NCI-H128 (cell line): ENCODE measurements at regions not wholly inside any gene's neighbourhood (a gene's known extent, or its start where the extent isn't known, plus 50 kb on each side); places are given as distances from the start of the nearest gene placed in this dataset.
"Not testable (repeated sequence)": the region's sequence is repeated elsewhere in the genome, so short reads cannot be mapped to it uniquely, and the experiment has no call there.

ENCODE experiments used
- DNase-seq: peaks from one replicate; lab custom pipeline; 2025; ENCODE audit not compliant: unreplicated experiment; lab: John Stamatoyannopoulos, UW

DNA sequence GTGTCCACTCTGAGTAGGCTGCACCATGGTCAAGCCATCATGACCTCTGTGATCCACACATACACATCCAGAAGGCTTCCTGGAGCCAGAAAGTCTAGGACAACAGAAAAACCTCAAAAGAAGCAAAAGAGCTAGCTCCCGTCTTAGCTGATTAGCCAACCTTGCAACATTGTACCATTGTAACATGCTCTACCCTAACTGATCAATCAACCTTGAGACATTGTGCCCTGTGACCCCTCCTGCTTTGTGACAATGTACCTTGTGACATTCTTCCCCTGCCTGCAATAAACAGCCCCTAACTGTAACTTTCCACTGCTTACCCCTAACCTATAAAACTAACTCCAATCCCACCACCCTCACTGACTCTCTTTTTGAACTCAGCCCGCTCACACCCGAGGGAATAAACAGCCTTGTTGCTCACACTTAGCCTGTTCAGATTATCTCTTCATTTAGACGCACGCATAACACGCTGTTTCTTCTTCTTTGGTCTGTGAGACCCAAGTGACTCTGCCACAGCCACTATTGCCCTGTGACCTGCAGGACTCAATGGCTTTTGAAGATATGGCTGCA, 1104.6 kb downstream of the OTOL1 start:
- DNase-seq = no peak

DNA sequence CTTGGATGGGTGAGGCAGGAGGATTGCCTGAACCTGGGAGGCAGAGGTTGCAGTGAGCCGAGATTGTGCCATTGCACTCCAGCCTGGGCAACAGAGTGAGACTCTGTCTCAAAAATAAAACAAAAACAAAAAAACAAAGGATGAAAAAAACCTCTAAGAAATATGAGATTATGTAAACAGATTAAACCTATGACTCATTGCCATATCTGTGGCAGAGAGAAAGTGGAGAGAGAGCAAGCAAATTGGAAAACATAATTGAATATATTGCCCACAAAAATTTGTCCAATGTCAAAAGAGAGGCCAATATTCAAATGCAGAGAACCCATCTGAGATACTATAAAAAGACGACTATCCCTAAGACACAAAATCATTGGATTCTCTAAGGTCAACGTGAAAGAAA, 1106.0 kb downstream of the OTOL1 start:
- no peak for DNase-seq

DNA sequence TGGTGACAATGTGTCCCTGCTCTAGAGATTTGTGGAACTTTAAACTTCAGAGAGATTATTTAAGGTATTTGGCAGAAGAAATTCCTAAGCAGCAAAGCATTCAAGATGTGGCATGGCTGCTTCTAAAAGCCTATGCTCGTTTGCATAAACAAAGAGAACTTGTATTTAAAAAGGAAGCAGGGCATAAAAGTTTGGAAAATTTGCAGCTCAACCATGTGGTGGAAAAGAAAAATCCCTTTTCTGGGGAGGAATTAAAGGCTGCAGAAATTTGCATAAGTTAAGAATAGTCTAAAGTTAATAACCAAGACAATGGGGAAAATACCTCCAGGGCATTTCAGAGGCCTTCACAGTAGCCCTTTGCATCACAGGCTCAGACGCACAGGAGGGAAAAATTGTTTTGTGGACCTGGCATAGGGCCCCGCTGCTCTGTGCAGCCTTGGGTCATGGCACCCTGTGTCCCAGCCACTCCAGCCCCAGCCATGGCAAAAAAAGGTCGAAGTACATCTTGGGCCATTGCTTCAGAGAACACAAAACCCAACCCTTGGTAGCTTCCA, 1109.1 kb downstream of the OTOL1 start:
- no peak for DNase-seq

DNA sequence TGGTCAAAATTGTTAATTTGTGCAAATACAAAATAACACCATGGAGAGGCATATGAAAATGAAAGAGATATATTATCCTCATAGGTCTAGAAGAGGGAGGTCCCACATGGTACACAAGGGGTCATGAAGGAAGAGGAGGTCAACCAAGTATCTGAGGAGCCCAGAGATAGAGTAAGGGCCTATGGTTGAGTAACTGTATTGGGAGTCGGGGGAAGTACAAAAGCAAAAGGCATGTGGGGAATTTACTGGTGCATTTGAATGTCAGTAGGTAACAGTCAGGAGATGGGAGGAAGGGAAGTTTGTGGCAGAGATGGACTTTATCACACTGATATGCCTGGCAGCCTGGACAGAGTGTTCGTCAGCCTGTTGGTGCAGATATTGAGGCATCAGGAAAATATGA, 1113.7 kb downstream of the OTOL1 start:
- no peak for DNase-seq

DNA sequence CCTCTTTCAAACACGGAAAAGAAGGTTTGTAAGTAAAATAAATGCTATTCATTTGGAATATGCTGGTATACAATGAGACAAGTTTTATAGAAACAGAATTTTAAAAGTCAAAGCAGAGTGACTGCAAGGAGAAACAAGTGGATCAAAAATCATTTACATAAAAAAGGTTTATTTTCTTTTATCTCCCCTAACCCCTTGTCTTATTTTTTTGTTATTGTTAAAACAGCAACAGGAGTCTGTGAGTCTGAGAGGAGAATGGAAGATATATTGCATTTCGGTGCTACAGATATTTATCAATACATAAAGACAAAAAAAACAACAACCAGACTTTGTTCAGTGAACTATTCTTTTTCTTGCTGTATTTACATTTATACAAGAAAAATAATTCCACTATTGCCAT, 1116.4 kb downstream of the OTOL1 start:
- DNase-seq = no peak

DNA sequence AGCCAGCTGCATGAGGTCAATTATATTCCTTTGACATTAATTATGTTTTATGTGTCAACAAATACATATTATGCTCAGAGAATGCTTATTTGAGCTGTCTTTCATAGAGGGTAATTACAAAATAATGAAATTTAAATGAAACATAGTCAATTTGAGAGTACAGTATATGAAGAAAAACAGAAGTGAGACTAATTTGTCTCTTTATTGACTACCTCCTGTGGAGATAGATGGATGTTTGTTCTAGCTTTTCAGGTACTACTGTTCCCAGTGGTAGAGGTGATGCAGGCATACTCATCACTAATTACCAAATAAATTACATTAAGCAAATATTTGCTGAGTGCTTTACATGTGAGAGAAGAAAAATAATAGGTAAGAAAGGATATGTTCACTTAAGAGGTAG, 1129.6 kb downstream of the OTOL1 start:
- DNase-seq = no peak

DNA sequence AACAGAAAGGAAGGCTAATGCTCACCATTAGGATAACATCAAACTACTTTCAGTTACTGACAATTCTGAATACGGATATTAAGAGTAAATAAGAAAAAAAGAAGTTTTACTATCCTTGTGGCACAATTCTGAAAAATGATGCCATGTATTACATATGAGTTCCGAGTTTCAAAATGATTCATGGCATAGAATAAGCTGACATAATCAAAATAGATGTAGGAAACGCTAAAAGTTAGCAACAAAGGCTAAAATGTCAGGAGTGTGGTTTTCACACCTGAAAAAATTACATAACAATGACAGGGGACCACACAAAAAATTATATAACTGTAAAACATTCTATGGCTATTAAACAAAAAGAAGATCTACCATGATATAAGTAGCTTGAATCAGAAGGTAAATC, 1131.9 kb downstream of the OTOL1 start:
- DNase-seq = no peak

DNA sequence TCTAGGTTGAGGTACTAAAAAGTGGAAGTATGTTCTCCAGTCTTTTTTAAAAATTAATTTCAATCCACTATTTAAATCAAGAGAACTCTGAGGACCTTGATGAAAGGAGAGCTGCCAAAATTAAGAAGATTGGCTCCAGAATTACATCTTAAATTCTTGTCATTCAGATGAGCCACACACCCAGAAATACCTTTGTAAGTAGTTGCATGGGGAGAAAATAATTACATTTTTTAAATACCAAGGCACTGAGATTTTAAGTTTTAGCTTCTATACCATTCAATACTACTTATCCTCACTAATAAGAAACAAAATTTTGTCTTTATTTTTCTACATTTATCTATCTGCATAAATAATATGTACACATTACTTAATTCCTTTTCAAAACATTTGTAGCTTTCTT, 1132.8 kb downstream of the OTOL1 start:
- DNase-seq = no peak

DNA sequence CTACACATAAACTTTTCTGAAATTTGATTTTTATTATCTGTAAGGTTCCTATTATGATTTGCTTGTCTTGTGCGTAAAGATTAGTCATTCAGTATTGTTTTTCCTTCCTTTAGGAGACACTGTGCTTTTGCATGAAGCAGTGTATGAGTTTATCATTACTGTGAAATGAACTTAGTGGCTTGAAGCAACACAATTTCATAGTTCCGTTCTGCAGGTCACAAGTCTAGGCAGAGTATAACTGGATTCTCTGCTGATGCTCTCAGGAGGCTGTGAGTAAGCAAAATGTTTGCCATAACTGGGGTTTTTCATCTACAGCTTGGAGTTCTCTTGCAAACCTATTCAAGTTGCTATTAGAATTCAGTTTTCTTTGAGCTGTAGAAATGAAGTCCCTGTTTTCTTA, 1136.1 kb downstream of the OTOL1 start:
- DNase-seq = no peak

DNA sequence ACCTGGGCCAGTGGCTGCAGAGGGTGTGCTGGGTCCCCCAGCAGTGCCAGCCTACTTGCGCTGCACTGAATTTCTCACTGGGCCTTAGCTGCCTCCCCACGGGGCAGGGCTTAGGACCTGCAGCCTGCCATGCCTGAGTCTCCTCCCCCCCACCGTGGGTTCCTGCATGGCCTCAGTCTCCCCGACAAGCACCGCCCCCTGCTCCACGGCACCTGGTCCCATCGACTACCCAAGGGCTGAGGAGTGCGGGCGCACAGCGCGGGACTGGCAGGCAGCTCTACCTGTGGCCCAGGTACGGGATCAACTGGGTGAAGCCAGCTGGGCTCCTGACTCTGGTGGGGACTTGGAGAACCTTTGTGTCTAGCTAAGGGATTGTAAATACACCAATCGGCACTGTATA, 1143.6 kb downstream of the OTOL1 start:
- not testable (repeated sequence) for DNase-seq

DNA sequence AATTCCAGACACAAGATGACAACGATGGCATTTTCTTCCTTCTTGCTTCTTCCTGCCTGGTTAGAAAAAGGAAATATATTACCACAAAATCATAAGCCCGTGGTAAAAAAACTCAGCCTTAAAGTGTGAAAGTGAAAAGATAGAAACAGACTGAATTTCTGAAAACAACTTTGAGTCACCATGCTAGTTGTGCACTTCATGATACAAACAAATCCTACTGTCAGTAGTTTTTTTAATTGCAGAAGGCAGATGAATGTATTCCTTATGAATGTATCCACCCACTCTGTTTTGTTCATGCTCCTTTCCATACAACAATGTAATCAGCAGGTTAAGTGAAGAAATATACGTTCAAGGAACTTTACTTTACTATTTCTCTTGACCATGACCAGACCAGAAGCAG, 1144.7 kb downstream of the OTOL1 start:
- no peak for DNase-seq

DNA sequence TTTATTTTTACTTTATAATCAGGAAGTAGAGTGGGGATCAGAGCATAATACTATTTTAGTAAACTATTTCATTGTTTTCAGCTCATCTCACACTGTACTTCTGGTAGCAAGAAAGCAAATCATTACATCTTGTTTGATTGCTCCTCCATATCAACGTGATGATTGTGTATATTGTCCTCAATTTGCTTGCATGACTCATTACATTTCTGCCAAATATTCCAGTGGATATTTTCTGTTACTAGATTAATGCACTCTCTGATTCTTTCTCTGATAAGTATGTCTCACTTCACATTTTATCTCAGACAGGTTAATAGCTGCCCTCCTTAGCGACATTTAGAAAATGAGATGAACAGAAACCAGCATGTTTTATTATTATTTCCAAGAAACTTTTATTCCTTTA, 1145.3 kb downstream of the OTOL1 start:
- no peak for DNase-seq

DNA sequence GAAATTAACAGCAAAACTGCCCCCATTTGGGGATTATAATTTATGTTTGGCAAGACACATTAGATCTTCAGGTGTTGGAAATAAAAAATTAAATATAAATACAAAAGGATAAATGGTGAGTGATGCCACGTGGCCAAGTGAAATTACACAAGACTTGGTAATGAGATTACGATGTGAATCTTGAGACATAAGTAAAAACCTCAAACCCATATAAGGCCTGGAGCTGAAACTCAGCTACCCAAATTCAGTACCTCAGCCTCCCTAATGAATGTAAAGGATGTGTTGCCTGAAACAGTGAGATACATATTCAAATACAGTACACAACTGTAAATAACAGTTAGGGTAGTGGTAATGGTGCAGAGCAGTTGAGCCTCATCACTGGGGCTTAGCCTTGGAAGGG, 1146.6 kb downstream of the OTOL1 start:
- DNase-seq = no peak

DNA sequence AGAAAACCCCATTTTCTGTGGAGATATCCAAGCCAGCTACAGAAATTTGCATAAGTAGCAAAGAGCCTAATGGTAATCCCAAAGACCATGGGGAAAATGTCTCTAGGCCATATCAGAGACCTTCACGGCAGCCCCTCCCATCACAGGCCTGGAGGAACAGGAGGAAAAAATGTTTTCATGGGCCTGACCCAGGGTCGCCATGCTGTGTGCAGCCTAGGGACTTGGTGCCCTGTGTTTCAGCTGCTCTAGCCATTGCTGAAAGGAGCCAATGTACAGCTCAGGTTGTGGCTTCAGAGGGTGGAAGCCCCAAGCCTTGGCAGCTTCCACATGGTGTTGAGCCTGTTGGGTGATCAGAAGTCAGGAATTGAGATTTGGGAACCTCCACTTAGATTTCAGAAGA, 1150.7 kb downstream of the OTOL1 start:
- no peak for DNase-seq

DNA sequence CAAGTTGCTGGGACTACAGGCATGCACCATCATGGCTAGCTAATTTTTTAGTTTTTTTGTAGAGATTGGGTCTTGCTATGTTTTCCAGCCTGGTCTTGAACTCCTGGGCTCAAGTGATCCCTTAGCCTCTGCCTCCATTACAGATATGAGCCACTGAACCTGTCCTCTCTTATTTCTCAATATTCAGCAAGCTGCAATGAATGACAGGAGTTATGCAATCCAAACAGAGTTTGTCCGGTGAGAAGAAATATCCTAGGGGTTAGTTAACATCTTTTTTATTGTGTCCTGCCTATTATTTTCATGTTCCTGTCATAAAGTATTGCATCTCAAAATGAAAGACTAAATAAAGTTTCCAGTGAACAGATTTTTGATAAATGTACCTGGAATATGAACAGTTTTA, 1161.4 kb downstream of the OTOL1 start:
- DNase-seq = no peak

DNA sequence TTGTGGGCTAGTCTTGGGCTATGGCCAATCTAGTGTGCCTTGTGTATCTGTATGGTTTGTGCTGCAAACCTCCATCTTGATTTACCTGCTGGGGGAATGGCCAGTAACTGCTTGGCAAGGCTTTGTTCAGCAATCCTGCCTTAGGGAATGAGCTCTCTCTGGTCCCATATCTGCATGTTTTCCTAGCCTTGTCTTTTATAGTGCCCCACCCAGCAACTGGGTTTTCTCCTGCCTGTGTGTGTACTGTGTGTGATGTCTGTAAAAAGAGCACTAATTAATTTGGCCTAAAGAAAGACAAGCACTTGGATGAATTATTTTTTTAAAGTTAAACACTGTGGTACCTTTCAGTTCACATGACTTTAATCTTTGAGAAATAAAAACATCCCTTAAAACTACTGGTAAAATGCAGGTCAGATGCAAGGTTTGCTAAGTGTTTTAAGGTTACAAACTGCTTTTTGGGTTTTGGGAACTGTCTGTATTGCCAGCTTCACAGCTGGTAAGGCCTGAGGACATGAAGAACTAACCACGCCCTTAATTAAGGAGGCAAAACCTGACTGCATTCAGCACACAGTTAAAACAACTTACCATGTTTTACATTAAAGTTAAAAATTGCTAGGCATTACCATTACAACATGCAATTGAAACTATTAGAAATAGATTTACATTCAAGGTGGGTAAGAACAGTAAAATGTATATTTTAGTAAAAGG, 1169.2 kb downstream of the OTOL1 start:
- no peak for DNase-seq

DNA sequence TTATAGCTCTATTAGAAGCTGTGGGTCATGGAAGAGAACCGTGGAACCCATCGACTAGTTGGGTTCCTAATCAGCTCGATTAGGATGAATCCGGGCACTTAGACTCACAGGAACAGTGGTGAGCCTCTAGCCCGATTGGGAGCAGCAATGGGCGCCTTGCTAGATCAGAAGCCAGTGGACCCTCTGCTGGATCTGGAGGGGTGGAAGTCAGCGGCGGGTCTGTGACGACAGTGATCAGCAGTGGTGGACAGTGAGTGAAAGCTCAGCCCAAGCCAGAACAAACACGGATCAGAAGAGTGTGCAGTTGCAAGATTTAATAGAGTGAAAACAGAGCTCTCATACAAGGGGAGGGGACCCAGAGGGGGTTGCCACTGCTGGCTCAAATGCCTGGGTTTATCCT, 1170.2 kb downstream of the OTOL1 start:
- DNase-seq = no peak

DNA sequence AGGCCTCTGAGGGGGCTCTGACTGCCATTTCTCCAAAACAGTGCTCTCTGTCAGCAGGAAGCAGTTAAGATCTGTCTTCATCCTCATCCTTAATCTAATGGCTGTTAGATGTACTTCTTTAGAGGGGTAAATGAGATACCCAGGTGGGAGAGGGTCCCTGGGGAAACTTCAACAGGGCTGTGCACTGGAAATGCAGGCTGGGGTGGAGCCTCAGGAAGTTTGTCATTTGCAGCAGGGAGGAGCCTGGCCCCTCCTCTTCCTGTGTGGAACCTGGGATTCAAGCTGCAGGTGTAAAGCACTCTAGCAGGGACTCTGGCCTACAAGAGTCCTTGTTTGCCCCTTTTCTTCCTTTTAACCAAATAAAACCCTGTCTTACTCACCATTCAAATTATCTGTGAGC, 1173.6 kb downstream of the OTOL1 start:
- no peak for DNase-seq

DNA sequence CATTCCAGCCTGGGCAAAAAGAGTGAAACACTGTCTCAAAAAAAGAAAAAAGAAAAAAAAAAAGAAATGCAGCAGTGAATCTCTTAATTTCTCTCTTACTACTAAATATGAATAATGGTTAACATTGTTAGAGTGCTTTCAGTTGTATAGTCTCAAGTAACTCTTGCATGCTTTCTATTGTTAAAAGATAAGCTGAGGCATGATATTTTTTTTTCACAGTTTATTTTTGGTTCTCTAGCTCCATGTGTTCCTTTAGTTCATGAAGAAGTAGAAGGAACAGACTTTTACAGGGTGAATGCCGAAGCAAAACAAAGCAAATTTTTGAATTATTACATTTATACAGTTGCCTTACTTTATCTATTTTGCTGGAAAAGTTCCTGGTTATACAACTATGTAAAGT, 1180.9 kb downstream of the OTOL1 start:
- DNase-seq = no peak

DNA sequence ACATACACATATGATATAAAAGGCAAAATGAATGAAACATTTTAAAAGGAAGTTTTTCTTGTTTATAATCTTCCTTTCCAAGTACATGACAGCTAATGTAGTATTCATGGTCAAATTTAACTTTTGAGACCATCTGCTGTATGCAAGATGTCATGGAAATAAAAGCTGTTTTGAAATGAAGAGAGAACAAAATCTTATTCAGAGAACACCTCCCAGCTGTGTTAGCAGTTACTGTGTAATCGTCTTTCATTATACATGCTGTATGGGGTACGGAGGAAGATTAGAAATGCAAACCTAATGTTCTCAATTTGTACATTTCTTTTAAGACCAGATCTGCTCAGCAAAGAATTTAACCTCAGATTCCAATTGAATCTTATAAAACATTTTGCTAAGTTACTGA, 1182.3 kb downstream of the OTOL1 start:
- no peak for DNase-seq

DNA sequence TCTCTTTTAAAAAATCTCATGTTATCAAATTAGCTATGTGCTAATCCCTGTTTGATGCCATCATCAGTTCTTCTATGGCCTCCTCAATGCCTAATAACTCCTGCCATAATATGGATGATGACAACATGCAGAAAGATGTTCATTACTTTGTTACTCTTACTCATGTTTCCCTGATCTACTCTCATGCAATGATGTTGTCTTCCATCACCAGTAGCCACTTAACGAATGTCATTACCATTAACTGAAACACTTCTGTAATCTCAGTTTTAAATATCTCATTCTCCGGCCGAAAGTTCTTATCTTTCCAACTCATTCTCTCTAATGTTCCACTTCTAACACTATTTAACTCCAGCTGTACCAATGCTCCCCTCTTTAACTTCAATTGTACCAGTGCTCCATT, 1187.7 kb downstream of the OTOL1 start:
- DNase-seq = no peak

DNA sequence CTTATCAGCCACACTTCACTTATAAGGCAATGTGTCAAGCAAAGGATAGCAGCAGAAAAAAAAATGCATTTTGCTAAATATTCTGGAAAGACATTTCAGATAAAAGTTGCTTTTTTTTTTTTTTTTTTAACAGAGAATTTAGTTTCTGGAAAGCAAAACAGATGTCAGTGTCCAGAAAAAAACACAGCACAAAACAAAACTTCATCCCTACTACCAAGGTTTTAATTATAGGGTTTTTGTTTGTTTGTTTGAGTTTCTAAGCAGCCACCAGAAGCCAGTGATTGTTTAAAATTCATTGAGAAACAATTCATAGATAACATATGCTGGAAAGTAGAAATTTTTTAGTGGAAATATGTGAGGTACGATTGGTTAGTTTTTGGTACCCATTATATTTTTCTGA, 1202.7 kb downstream of the OTOL1 start:
- no peak for DNase-seq

DNA sequence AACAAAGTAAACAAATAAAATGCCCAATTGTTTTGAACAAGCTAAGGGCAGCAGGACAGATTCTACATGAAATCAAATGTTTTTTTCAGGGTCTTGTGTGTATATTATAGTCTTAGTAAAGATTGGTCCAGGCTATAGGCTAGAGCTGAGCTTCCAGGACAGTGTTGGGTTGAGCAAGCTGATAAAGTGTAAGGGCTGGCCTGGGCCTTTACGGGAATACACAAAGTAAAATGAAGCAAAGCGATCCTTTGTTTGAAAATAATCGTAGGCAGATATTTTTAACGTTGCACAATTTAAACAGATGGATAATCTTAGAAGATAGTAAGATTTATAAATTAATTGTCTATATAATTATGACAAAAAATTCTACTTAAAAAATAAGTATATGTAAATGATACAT, 1204.6 kb downstream of the OTOL1 start:
- no peak for DNase-seq
